HEK293T (cell line): ENCODE measurements at regions not wholly inside any gene's neighbourhood (a gene's known extent, or its start where the extent isn't known, plus 50 kb on each side); places are given as distances from the start of the nearest gene placed in this dataset.

Source experiments
- CTCF ChIA-PET: fragments of 350-600 bp; formaldehyde crosslinking; extraction: SDS; loops from one replicate; lab custom pipeline; 2021; ENCODE audit warnings: antibody characterized with exemption, inconsistent platforms; lab: Yijun Ruan, JAX
- POLR2A ChIA-PET: fragments of 350-600 bp; formaldehyde crosslinking; extraction: SDS; loops from one replicate; lab custom pipeline; 2020; ENCODE audit warnings: antibody characterized with exemption, inconsistent platforms; lab: Yijun Ruan, JAX
- DNase-seq: peaks from one replicate; pipeline ENCODE4 v3.0.0; 2012; ENCODE audit warnings: mixed read lengths; ENCODE audit errors: extremely low spot score
- ARNT ChIP-seq: fragments of 450-650 bp; IDR thresholded peaks from 2 replicates; pipeline ENCODE4 v1.6.1; 2017; ENCODE audit warnings: mild to moderate bottlenecking
- BHLHE40 ChIP-seq: fragments of 450-650 bp; IDR thresholded peaks from 2 replicates; pipeline ENCODE4 v1.6.1; 2016; ENCODE audit warnings: mild to moderate bottlenecking, moderate library complexity, borderline replicate concordance
- CTBP1 ChIP-seq: fragments of 450-650 bp; IDR thresholded peaks from 2 replicates; pipeline ENCODE4 v1.6.1; 2016; ENCODE audit warnings: borderline replicate concordance
- ELF4 ChIP-seq: fragments of 450-650 bp; IDR thresholded peaks from 2 replicates; pipeline ENCODE4 v1.6.1; 2017; ENCODE audit warnings: antibody characterized with exemption
- FOXA1 ChIP-seq: fragments of 450-650 bp; IDR thresholded peaks from 2 replicates; pipeline ENCODE4 v1.6.1; 2016; ENCODE audit warnings: mild to moderate bottlenecking
- FOXK2 ChIP-seq: fragments of 450-650 bp; IDR thresholded peaks from 2 replicates; pipeline ENCODE4 v1.6.1; 2016; ENCODE audit warnings: mild to moderate bottlenecking
- FOXM1 ChIP-seq: fragments of 450-650 bp; IDR thresholded peaks from 2 replicates; pipeline ENCODE4 v1.6.1; 2017; ENCODE audit warnings: mild to moderate bottlenecking, borderline replicate concordance
- HDGF ChIP-seq: fragments of 450-650 bp; IDR thresholded peaks from 2 replicates; pipeline ENCODE4 v1.6.1; 2017; ENCODE audit warnings: antibody characterized with exemption, borderline replicate concordance
- L3MBTL2 ChIP-seq: fragments of 450-650 bp; conservative IDR thresholded peaks from 2 replicates; pipeline ENCODE4 v1.6.1; 2016; ENCODE audit warnings: mild to moderate bottlenecking
- LEF1 ChIP-seq: fragments of 450-650 bp; IDR thresholded peaks from 2 replicates; pipeline ENCODE4 v1.6.1; 2017; ENCODE audit warnings: mild to moderate bottlenecking, borderline replicate concordance
- NFRKB ChIP-seq: fragments of 450-650 bp; IDR thresholded peaks from 2 replicates; pipeline ENCODE4 v1.6.1; 2016; ENCODE audit warnings: mild to moderate bottlenecking, moderate library complexity
- SP1 ChIP-seq: fragments of 450-650 bp; IDR thresholded peaks from 2 replicates; pipeline ENCODE4 v1.6.1; 2017
- SUZ12 ChIP-seq: fragments of 450-650 bp; IDR thresholded peaks from 2 replicates; pipeline ENCODE4 v1.6.1; 2016; ENCODE audit warnings: mild to moderate bottlenecking
- TARDBP ChIP-seq: fragments of 450-650 bp; IDR thresholded peaks from 2 replicates; pipeline ENCODE4 v1.6.1; 2016
- ZNF384 ChIP-seq: fragments of 450-650 bp; IDR thresholded peaks from 2 replicates; pipeline ENCODE4 v1.6.1; 2016
- TF ChIP-seq, protein P1 (sequence below): fragments of 450-650 bp; IDR thresholded peaks from 2 replicates; pipeline ENCODE4 v1.6.1; 2016

DNA sequence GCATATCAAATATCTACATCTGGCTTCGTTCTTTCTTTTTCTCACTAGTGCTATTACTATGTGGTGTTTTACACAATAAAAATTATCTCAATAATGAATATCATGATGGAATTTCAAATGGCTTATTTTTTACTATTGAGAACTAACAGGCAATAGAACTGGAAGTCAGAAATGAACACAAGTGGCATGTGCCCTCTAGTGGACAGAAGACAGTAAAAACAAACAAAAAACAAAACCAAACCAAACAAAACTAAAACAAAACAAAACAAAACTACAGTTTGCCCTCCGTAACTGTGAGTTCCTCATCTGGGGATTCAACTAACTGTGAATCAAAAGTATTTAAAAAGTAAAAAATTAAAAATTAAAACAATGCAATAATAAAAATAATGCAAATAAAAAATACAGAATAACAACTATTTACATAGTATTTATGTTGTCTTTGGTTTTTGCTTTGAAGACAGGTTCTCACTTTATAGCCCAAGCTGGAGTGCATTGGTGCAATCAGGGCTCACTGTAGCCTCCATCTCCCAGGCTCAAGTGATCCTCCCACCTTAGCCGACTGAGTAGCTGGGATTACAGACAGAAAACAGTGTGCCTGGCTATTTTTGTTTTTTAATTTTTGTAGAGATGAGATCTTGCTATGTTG, 195.6 kb upstream of the TACR3 start:
- POLR2A ChIA-PET: no interaction called here
- peak; percentile 16 for DNase-seq
- TF ChIP-seq LEF1 (no peak), ELF4 (no peak), FOXA1 (no peak), FOXK2 (no peak), NFRKB (no peak), BHLHE40 (no peak)
- CTCF ChIA-PET: no interaction called here

DNA sequence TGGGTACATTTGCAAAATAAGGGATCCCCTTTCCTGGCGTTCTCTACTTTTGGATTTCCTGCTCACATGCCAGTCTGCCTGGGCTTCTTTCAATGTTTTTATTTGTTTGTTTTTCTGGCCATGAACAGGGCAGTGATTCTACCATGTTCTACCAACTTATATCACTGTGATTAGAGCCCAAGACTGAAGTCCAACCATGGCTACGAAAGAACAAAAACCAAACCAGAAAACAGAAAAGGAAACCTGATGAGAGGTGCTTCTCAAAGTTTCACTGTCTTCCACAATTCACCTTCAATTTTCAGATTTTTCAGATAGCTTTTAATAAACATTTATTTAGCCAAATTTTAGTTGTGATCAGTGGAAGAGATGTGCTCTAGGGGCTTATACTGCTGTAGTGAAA, 187.6 kb upstream of the TACR3 start:
- ChIA-PET POLR2A (no interaction called here), CTCF (no interaction called here)
- TF ChIP-seq, protein P1, sequence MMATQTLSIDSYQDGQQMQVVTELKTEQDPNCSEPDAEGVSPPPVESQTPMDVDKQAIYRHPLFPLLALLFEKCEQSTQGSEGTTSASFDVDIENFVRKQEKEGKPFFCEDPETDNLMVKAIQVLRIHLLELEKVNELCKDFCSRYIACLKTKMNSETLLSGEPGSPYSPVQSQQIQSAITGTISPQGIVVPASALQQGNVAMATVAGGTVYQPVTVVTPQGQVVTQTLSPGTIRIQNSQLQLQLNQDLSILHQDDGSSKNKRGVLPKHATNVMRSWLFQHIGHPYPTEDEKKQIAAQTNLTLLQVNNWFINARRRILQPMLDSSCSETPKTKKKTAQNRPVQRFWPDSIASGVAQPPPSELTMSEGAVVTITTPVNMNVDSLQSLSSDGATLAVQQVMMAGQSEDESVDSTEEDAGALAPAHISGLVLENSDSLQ: no peak
- TF ChIP-seq ARNT (no peak), FOXM1 (no peak), L3MBTL2 (no peak), SUZ12 (no peak), CTBP1 (no peak), NFRKB (no peak), ELF4 (no peak), BHLHE40 (no peak), LEF1 (no peak), FOXA1 (no peak), FOXK2 (no peak), SP1 (no peak), ZNF384 (no peak), HDGF (no peak), TARDBP (no peak)
- DNase-seq: no peak

DNA sequence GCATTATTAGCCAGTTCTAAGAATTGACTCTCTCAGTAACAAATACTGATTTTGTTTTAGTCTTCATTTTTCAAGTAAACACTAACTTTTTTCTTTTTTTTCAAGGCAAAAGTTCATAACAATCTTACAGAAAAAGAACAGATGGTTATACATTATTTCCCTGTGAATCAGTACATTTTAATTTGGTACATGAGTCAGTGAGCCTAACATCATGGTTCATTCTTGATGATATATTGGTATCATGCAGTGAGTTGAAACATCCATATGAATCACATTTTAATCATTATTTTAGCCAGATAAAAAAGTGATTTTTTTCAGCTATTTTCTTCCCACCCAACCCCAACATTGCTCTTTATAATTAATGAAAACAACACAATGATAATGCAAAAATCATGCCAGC, 184.3 kb upstream of the TACR3 start:
- ChIA-PET POLR2A (no interaction called here), CTCF (no interaction called here)
- DNase-seq: no peak
- TF ChIP-seq BHLHE40 (no peak), LEF1 (no peak), FOXK2 (no peak), HDGF (no peak), ARNT (no peak), CTBP1 (no peak), ZNF384 (no peak), FOXM1 (no peak), SUZ12 (no peak), SP1 (no peak), ELF4 (no peak), TARDBP (no peak), FOXA1 (no peak)

DNA sequence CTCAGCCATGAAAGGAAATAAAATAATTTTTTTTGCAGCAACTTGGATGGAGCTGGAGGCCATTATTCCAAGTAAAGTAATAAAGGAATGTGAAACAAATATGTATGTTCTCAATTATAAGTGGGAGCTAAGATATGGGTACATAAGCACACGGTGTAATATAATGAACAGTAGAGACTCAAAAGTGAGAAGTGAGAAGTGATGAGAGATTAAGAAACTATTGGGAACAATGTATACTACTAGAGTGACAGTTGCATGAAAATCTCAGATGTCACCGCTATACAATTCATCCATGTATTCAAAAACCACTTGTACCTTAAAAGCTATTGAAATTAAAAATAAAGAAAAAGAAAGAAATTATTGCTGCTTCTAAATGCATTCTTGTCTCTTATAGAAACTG, 182.9 kb upstream of the TACR3 start:
- ChIA-PET POLR2A (no interaction called here), CTCF (no interaction called here)
- TF ChIP-seq CTBP1 (no peak), L3MBTL2 (no peak), ELF4 (no peak), BHLHE40 (no peak), NFRKB (no peak), SUZ12 (no peak), FOXA1 (no peak), SP1 (no peak), FOXM1 (no peak), TARDBP (no peak), FOXK2 (no peak), ZNF384 (no peak)
- TF ChIP-seq, protein P1: no peak
- DNase-seq: no peak

DNA sequence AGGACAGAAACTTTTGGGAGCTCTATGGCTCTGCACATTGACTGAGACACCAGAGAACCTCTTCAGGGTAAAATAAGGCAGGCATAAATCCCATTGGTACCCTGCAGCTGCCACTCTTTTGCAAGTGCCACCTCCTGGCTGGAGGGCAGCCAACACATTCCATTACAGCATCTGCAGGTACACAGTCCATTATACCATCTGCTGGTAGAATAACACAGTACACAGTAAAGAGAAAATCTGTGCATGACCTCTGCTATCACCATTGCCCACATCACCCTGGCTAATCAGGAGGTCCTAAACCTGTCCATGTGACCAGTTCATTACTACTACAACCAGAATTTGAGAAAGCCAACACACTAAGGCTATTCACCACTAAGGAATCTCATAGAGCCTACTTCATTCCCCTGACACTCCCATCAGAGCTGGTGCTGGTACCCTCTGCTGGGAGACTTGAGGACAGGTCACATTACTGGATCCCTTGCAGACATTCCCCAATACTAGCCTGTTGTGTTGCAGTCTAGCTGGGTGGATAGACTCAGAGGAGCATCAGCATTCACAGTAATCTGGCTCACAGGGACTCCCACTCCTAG, 176.2 kb upstream of the TACR3 start:
- TF ChIP-seq, protein P1: no peak
- TF ChIP-seq FOXM1: no peak
- TF ChIP-seq CTBP1: no peak
- TF ChIP-seq ZNF384: no peak
- TF ChIP-seq TARDBP: no peak
- TF ChIP-seq BHLHE40: no peak
- TF ChIP-seq FOXK2: no peak
- TF ChIP-seq HDGF: no peak
- TF ChIP-seq ELF4: no peak
- TF ChIP-seq LEF1: no peak
- no peak for TF ChIP-seq FOXA1
- no peak for TF ChIP-seq L3MBTL2
- no peak for TF ChIP-seq SUZ12
- no peak for TF ChIP-seq SP1
- no peak for TF ChIP-seq ARNT
- no peak for TF ChIP-seq NFRKB
- no peak for DNase-seq
- CTCF ChIA-PET: no interaction called here
- POLR2A ChIA-PET: no interaction called here

DNA sequence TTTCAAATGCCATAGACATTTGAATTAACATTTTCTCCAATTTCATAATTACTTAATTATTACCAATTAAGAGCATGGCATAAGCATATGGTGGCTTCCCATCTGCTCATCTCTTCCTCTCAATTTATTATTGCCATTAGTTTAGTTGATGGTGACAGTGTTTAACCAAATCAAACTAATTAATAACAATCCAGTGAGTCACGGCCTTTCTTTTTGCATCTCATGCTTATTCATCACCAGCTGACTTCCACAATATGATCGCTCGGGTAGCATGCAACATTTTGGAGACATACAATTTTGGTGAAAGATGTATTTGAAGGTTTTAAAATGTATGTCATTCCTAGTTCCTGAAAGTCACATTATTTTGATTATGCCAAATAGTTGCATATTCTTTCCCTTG, 172.8 kb upstream of the TACR3 start:
- CTCF ChIA-PET: no interaction called here
- no peak for TF ChIP-seq FOXM1
- TF ChIP-seq BHLHE40: no peak
- no peak for TF ChIP-seq ARNT
- TF ChIP-seq ZNF384: no peak
- TF ChIP-seq L3MBTL2: no peak
- no peak for TF ChIP-seq LEF1
- no peak for TF ChIP-seq TARDBP
- no peak for DNase-seq
- POLR2A ChIA-PET: no interaction called here
